ENCODE measurements at regions not wholly inside any gene's neighbourhood (a gene's known extent, or its start where the extent isn't known, plus 50 kb on each side); places are given as distances from the start of the nearest gene placed in this dataset.
"Not testable (repeated sequence)": the region's sequence is repeated elsewhere in the genome, so short reads cannot be mapped to it uniquely, and the experiment has no call there.

GRCh38 chrX:65883556-65883955 is 156.3 kb downstream of the VSIG4 start:
- DNase-seq (ENCODE audit: low read depth in 2 of 2), result no peak

DNA sequence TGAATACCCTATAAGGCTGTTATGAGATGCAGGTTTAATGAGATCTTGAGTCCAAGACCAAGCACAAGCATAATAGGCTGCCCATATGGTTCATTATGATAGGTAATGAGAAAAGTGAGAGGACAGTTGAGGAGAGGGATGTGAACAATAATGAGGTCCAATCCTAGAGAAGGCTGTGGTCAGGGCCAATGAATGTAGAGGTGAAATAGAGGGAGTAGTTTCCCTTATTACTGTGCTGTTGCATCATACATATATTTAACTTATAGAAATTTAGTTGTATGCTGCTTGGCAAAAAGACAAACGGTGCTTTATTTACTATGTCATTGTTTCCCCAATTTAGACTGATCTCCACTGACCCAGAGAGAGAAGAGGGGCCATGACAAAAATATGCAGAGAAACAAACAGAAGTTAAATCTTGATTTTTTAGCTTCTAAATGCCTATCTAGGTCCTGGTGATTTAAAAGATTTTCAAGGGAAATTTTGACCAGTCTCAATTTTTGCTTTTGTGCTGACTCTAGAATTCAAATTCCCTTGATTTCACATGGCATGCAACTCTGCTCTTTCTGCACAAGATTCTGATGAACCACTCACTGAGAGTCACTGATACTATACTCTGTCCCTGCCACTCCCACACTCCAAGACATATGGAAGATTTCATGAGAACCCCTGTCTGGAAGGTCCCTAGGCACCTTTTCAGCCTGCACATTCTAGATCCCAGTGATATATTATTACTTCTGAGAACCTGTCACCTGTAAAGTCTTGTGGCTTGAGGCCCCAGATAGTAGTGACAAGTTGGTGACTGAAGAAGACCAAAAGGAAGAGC is 159.7 kb downstream of the VSIG4 start:
- DNase-seq (ENCODE audit: low read depth in 2 of 2), result no peak

- no peak for DNase-seq (ENCODE audit: low read depth in 2 of 2)
These were observed 161.4 kb downstream of the VSIG4 start for GRCh38 chrX:65878456-65878855.

- no peak for DNase-seq (ENCODE audit: low read depth in 2 of 2)
These were observed 161.9 kb downstream of the VSIG4 start for GRCh38 chrX:65877953-65878352.

- DNase-seq (ENCODE audit: low read depth in 2 of 2), result not testable (repeated sequence)
These were observed 164.3 kb downstream of the VSIG4 start for GRCh38 chrX:65875614-65876013.

DNA sequence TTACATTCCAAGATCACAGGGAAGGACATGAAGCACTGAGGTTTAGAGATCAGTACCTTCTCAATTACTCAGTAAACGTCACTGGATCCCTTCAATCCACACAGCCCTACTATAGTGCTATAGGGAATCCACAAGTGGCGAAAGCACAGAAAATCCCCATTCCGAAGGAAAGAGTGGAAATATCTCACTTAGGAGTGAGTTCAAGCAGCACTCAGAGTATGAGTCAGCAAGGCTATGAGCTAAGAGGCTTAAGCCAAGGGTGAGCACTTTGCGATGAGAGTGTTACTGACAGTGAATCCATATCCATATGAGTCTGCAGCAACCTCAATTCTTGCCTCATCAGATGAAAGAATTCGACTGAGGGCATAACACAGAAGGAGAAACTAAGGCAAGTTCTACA is 165.1 kb downstream of the VSIG4 start:
- no peak for DNase-seq (ENCODE audit: low read depth in 2 of 2)

GRCh38 chrX:65874110-65874509 is 165.8 kb downstream of the VSIG4 start:
- no peak for DNase-seq (ENCODE audit: low read depth in 2 of 2)

GRCh38 chrX:65873385-65873784 is 166.5 kb downstream of the VSIG4 start:
- DNase-seq (ENCODE audit: low read depth in 2 of 2), result no peak

DNA sequence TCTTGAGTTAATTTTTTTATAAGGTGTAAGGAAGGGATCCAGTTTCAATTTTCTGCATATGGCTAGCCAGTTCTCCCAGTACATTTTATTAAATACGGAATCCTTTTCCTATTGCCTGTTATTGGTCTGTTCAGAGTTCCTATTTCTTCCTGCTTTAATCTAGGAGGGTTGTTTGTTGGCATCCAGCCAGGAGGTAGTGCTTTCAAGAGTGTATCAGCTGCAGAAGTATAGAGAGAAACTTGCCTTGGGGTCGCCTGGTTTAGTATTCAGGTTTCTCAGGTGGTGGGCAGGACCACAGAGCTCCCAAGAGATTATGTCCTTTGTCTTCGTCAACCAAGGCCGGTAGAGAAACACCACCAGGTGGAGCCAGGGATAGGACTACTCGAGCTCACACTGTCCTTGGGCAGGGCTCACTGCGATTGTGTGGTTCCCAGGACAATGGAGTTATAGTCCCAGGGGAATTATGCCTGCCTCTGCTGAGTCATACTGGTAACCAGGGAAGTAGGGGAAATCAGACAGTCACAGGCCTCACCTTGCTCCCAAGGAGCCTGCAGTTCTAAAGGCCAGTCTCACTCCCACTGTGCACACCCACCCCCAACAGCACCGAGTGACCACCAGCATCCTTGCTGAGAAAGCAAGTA is 168.1 kb downstream of the VSIG4 start:
- peak in 1 of 2 donors; percentile 5 for DNase-seq (ENCODE audit: low read depth in 2 of 2)

- DNase-seq (ENCODE audit: low read depth in 2 of 2), result not testable (repeated sequence)
These were observed 169.3 kb downstream of the VSIG4 start for GRCh38 chrX:65870544-65870943.

DNA sequence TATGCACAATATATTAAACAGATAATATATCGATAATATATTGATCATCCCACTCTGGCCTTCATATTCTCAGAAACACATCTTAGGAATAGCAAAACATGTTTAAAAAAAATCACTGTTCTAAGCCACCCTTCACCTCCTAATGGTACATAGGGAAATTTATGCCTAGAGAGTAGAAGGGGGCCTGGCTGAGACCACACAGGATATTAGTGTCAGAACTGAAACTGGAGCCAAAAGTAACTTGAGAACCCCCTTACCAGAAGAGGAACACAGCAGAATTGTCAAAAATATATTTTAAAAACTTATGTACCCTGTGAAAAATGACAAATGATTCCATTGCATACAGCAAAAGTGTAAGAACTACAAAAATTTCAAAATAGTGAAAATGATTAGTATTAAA is 173.1 kb downstream of the VSIG4 start:
- DNase-seq (ENCODE audit: low read depth in 2 of 2), result no peak

- no peak for DNase-seq (ENCODE audit: low read depth in 2 of 2)
These were observed 173.7 kb downstream of the VSIG4 start for GRCh38 chrX:65866146-65866545.

GRCh38 chrX:65862638-65863037 is 177.2 kb downstream of the VSIG4 start:
- no peak for DNase-seq (ENCODE audit: low read depth in 2 of 2)

- DNase-seq (ENCODE audit: low read depth in 2 of 2), result no peak
These were observed 180.6 kb downstream of the VSIG4 start for GRCh38 chrX:65859299-65859698.

DNA sequence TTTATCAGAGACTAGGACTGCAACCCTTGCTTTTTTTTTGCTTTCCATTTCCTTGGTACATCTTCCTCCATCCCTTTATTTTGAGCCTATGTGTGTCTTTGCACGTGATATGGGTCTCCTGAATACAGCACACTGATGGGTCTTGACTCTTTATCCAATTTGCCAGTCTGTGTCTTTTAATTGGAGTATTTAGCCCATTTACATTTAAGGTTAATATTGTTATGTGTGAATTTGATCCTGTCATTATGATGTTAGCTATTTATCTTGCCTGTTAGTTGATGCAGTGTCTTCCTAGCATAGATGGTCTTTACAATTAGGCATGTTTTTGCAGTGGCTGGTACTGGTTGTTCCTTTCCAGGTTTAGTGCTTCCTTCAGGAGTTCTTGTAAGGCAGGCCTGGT is 185.4 kb downstream of the VSIG4 start:
- not testable (repeated sequence) for DNase-seq (ENCODE audit: low read depth in 2 of 2)

DNA sequence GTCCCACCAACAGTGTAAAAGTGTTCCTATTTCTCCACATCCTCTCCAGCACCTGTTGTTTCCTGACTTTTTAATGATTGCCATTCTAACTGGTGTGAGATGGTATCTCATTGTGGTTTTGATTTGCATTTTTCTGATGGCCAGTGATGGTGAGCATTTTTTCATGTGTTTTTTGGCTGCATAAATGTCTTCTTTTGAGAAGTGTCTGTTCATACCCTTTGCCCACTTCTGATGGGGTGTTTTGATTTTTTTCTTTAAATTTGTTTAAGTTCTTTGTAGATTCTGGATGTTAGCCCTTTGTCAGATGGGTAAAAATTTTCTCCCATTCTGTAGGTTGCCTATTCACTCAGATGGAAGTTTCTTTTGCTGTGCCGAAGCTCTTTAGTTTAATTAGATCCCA is 183.9 kb downstream of the MSN start:
- DNase-seq (ENCODE audit: low read depth in 2 of 2), result not testable (repeated sequence)

DNA sequence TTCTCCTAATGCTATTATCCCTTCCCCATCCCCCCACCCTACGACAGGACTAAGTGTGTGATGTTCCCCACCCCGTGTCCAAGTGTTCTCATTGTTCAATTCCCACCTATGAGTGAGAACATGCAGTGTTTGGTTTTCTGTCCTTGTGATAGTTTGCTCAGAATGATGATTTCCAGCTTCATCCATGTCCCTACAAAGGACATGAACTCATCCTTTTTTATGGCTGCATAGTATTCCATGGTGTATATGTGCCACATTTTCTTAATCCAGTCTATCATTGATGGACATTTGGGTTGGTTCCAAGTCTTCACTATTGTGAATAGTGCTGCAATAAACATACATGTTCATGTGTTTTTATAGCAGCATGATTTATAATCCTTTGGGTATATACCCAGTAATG is 183.4 kb downstream of the MSN start:
- DNase-seq (ENCODE audit: low read depth in 2 of 2), result not testable (repeated sequence)

GRCh38 chrX:65846974-65847373 is 179.5 kb downstream of the MSN start:
- no peak for DNase-seq (ENCODE audit: low read depth in 2 of 2)

- DNase-seq (ENCODE audit: low read depth in 2 of 2), result no peak
These were observed 173.8 kb downstream of the MSN start for GRCh38 chrX:65841263-65841662.

DNA sequence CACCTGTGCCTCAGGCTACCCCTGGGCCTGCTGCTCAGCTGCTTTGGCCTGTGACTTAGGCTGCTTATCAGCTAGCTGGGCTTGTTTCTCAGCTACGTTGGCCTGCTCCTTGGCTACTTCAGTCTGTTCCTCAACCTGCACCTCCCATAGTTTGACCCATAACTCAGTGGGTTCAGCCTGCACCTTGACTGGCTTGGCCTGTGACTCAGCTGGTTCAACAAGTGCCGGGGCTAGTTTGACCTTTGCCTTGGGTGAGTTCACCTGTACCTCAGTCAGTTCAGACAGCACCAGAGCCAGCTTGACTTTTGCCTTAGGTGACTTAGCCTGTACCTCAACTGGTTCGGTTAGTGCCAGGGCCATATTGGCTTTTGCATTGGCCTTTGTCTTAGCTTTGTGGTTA is 171.2 kb downstream of the MSN start:
- DNase-seq (ENCODE audit: low read depth in 2 of 2), result no peak

- DNase-seq (ENCODE audit: low read depth in 2 of 2), result no peak
These were observed 170.6 kb downstream of the MSN start for GRCh38 chrX:65837875-65838549.

DNA sequence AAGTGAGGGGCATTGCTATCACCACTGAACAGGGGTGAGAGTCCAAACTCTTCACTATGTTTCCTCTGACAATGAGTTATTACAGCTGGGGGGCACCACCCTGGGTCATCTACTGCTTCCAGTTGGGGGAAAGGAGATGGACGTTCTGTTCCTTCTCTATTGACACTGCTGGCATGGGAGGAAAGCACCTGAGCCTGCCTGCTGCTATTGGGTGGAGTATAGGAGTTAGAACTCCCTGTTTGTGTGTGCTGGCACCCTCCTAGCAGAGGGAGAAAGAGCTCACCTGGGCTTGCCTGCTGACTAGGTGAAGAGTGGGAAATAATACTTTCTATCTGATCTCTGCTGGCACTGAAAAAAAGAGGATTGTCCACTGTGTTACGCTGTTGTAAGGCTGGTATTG is 163.8 kb downstream of the MSN start:
- DNase-seq (ENCODE audit: low read depth in 2 of 2), result no peak

DNA sequence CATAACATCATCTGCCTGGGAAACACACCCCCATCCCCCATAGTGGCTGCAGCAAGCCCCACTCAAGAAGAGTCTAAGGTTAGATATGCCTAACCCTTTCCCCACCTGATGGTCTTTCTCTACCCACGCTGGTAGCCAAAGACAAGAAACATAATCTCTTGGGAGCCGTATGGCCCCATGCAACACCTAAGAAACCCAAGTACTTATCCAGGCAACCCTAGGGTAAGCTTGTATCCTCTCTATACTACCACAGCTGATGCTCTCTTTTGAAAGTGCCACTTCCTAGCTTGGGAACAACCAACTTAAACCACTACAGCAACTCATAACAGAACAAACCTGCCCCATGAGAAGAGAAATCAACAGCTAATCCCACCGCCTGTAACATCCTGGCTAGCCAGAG is 161.1 kb downstream of the MSN start:
- DNase-seq (ENCODE audit: low read depth in 2 of 2), result no peak
